Stomach smooth muscle (tissue), 2 donors: ENCODE measurements at regions not wholly inside any gene's neighbourhood (a gene's known extent, or its start where the extent isn't known, plus 50 kb on each side); places are given as distances from the start of the nearest gene placed in this dataset.

Experiments used
- H3K27ac ChIP-seq: one replicate; pipeline ENCODE4 v1.7.0; 2013; ENCODE audit warnings: mild to moderate bottlenecking, low read length, inconsistent platforms
- H3K27me3 ChIP-seq, 2 donors: one replicate each; pipeline ENCODE4 v1.7.0; 2013; ENCODE audit warnings: low read length in 2 of 2; ENCODE audit not compliant: insufficient read depth in 2 of 2, control insufficient read depth in 1 of 2
- H3K36me3 ChIP-seq, 2 donors: one replicate each; pipeline ENCODE4 v1.7.0; 2013; ENCODE audit warnings: low read length in 2 of 2; ENCODE audit not compliant: control insufficient read depth in 2 of 2, insufficient read depth in 2 of 2
- H3K4me1 ChIP-seq: one replicate; pipeline ENCODE4 v1.7.0; 2013; ENCODE audit warnings: low read length; ENCODE audit not compliant: control insufficient read depth, insufficient read depth
- H3K4me3 ChIP-seq, 2 donors: one replicate each; pipeline ENCODE4 v1.7.0; 2013; ENCODE audit warnings: low read length in 2 of 2
- H3K9ac ChIP-seq, 2 donors: one replicate each; pipeline ENCODE4 v1.7.0; 2013; ENCODE audit warnings: low read length in 2 of 2, mild to moderate bottlenecking in 1 of 2
- H3K9me3 ChIP-seq, 2 donors: one replicate each; pipeline ENCODE4 v1.7.0; 2013; ENCODE audit warnings: low read length in 2 of 2; ENCODE audit not compliant: control insufficient read depth in 2 of 2
- donor health status: healthy.
- donor health status: Pancreatic carcinoma.

GRCh38 chr12:34526946-34527345 is 504.6 kb downstream of the ALG10 start:
- H3K27me3 ChIP-seq, result no peaks in the 10 kb centered on the region
- H3K9ac ChIP-seq, result no peak overlapping the region
- no peaks in the 10 kb centered on the region for H3K36me3 ChIP-seq
- H3K4me3 ChIP-seq, result no peak overlapping the region
- H3K9me3 ChIP-seq, result peaks cover 3 to 6% of the 10 kb centered on the region in 2 donors
- H3K27ac ChIP-seq, result no peak overlapping the region
- H3K4me1 ChIP-seq, result no peaks in the 10 kb centered on the region

GRCh38 chr12:34547276-34547675 is 525.0 kb downstream of the ALG10 start:
- H3K36me3 ChIP-seq, result no peaks in the 10 kb centered on the region
- no peak overlapping the region for H3K27ac ChIP-seq
- no peaks in the 10 kb centered on the region for H3K27me3 ChIP-seq
- H3K9me3 ChIP-seq, result peaks cover 5 to 8% of the 10 kb centered on the region in 2 donors
- no peak overlapping the region for H3K9ac ChIP-seq
- H3K4me1 ChIP-seq, result no peaks in the 10 kb centered on the region
- no peak overlapping the region for H3K4me3 ChIP-seq

GRCh38 chr12:34591966-34592365 is 569.7 kb downstream of the ALG10 start:
- H3K9me3 ChIP-seq, result peaks cover 0 to 14% of the 10 kb centered on the region in 2 donors
- no peaks in the 10 kb centered on the region for H3K36me3 ChIP-seq
- no peak overlapping the region for H3K27ac ChIP-seq
- H3K27me3 ChIP-seq, result no peaks in the 10 kb centered on the region
- H3K4me3 ChIP-seq, result no peak overlapping the region
- no peaks in the 10 kb centered on the region for H3K4me1 ChIP-seq
- no peak overlapping the region for H3K9ac ChIP-seq

GRCh38 chr12:34595749-34596733 is 573.7 kb downstream of the ALG10 start:
- Histone ChIP-seq H3K4me1 (no peaks in the 10 kb centered on the region), H3K27ac (no peak overlapping the region), H3K27me3 (no peaks in the 10 kb centered on the region), H3K9me3 (peaks cover 0 to 49% of the 10 kb centered on the region in 2 donors), H3K9ac (no peak overlapping the region), H3K4me3 (no peak overlapping the region), H3K36me3 (no peaks in the 10 kb centered on the region)

GRCh38 chr12:34597548-34598351 is 575.5 kb downstream of the ALG10 start:
- H3K27ac ChIP-seq, result no peak overlapping the region
- H3K4me1 ChIP-seq, result no peaks in the 10 kb centered on the region
- no peak overlapping the region for H3K4me3 ChIP-seq
- no peaks in the 10 kb centered on the region for H3K27me3 ChIP-seq
- H3K36me3 ChIP-seq, result no peaks in the 10 kb centered on the region
- no peak overlapping the region for H3K9ac ChIP-seq
- H3K9me3 ChIP-seq, result peaks cover 0 to 60% of the 10 kb centered on the region in 2 donors

- H3K4me1 ChIP-seq, result no peaks in the 10 kb centered on the region
- H3K27me3 ChIP-seq, result no peaks in the 10 kb centered on the region
- peaks cover 0 to 65% of the 10 kb centered on the region in 2 donors for H3K9me3 ChIP-seq
- no peak overlapping the region for H3K4me3 ChIP-seq
- no peak overlapping the region for H3K27ac ChIP-seq
- no peak overlapping the region for H3K9ac ChIP-seq
- no peaks in the 10 kb centered on the region for H3K36me3 ChIP-seq
These were observed 576.1 kb downstream of the ALG10 start for GRCh38 chr12:34598352-34598827.

GRCh38 chr12:34598851-34599529 is 576.7 kb downstream of the ALG10 start:
- Histone ChIP-seq H3K9me3 (peaks cover 0 to 71% of the 10 kb centered on the region in 2 donors), H3K27me3 (no peaks in the 10 kb centered on the region), H3K4me3 (no peak overlapping the region), H3K4me1 (no peaks in the 10 kb centered on the region), H3K36me3 (no peaks in the 10 kb centered on the region), H3K27ac (no peak overlapping the region), H3K9ac (no peak overlapping the region)

GRCh38 chr12:34599530-34600513 is 577.5 kb downstream of the ALG10 start:
- Histone ChIP-seq H3K4me1 (no peaks in the 10 kb centered on the region), H3K9me3 (peaks cover 0 to 71% of the 10 kb centered on the region in 2 donors), H3K36me3 (no peaks in the 10 kb centered on the region), H3K9ac (no peak overlapping the region), H3K27ac (no peak overlapping the region), H3K27me3 (no peaks in the 10 kb centered on the region), H3K4me3 (no peak overlapping the region)

GRCh38 chr12:34600592-34601462 is 578.5 kb downstream of the ALG10 start:
- no peak overlapping the region for H3K4me3 ChIP-seq
- H3K27ac ChIP-seq, result no peak overlapping the region
- H3K27me3 ChIP-seq, result no peaks in the 10 kb centered on the region
- H3K4me1 ChIP-seq, result no peaks in the 10 kb centered on the region
- no peak overlapping the region for H3K9ac ChIP-seq
- H3K36me3 ChIP-seq, result no peaks in the 10 kb centered on the region
- H3K9me3 ChIP-seq, result peaks cover 0 to 77% of the 10 kb centered on the region in 2 donors
